HepG2 (cell line): ENCODE measurements at regions not wholly inside any gene's neighbourhood (a gene's known extent, or its start where the extent isn't known, plus 50 kb on each side); places are given as distances from the start of the nearest gene placed in this dataset.

Experiments
- ATAC-seq: fragments of 200-7000 bp; cut with Tn5 transposase; 3 replicates; pipeline ENCODE4 v1.9.1; 2020; ENCODE audit warnings: mild to moderate bottlenecking, moderate library complexity
- BruUV-seq: library from RNA; stranded (reverse); fragments of 400-500 nt; replicated peaks from 2 replicates; lab custom pipeline; 2021; lab: Mats Ljungman, UMichigan
- CTCF ChIA-PET: fragments of 300-600 bp; formaldehyde crosslinking; extraction: SDS; loops from one replicate; lab custom pipeline; 2021; ENCODE audit warnings: low total read pairs, inconsistent platforms, low intra/inter-chr PET ratio; lab: Yijun Ruan, JAX
- POLR2A ChIA-PET: fragments of 350-600 bp; sonication (Branson Sonifier 250); formaldehyde crosslinking; loops from one replicate; lab custom pipeline; 2020; ENCODE audit warnings: antibody characterized with exemption, inconsistent platforms; lab: Yijun Ruan, JAX
- DNase-seq: peaks from one replicate; pipeline ENCODE4 v3.0.0-alpha.2; 2015; ENCODE audit warnings: low spot score
- FAIRE-seq: peaks from 3 replicates; lab custom pipeline; 2011; peaks lifted over from hg19 to GRCh38; lab: Jason Lieb, UNC
- H2AFZ ChIP-seq: one replicate; pipeline ENCODE4 v1.6.1; 2011; ENCODE audit warnings: low read length, inconsistent platforms
- H3K27ac ChIP-seq: fragments of 300-600 bp; 3 replicates; pipeline ENCODE4 v1.8.0; 2011; ENCODE audit warnings: mixed run types, mild to moderate bottlenecking, mixed read lengths, low read length, inconsistent platforms; ENCODE audit not compliant: insufficient read depth; ENCODE audit errors: extremely low read length
- H3K27me3 ChIP-seq, 2 experiments: fragments of 200-600 bp in 1 of 2; 2 replicates in 1 of 2; 3 replicates in 1 of 2; pipeline versions ENCODE4 v1.6.0 to v1.8.0; 2011; ENCODE audit warnings: low read length in 2 of 2, mild to moderate bottlenecking in 2 of 2, moderate library complexity in 2 of 2, inconsistent platforms in 1 of 2; ENCODE audit not compliant: insufficient read depth in 2 of 2, control insufficient read depth in 1 of 2
- H3K36me3 ChIP-seq, 2 experiments: fragments of 200-600 bp in 1 of 2; replicated peaks in 1 of 2; 2 replicates in 1 of 2; 3 replicates in 1 of 2; pipeline versions ENCODE4 v1.5.1 to v1.8.0; 2011; ENCODE audit warnings: low read length in 2 of 2, inconsistent platforms in 1 of 2; ENCODE audit not compliant: insufficient read depth in 2 of 2, control insufficient read depth in 1 of 2
- H3K4me1 ChIP-seq: 2 replicates; pipeline ENCODE4 v1.5.1; 2012; ENCODE audit warnings: low read length, inconsistent platforms; ENCODE audit not compliant: insufficient read depth
- H3K4me2 ChIP-seq: 2 replicates; pipeline ENCODE4 v1.6.0; 2011; ENCODE audit warnings: low read depth, low read length, inconsistent platforms
- H3K4me3 ChIP-seq, 3 experiments: fragments of 200-600 bp in 1 of 3; sonication (generic), shearing (Covaris generic) in 1 of 3; replicated peaks in 1 of 3; 2 replicates each; pipeline ENCODE4 v1.5.1; 2011 to 2016; ENCODE audit warnings: low read length in 3 of 3, inconsistent platforms in 2 of 3, low read depth in 2 of 3, mild to moderate bottlenecking in 2 of 3, control low read depth in 1 of 3, mixed read lengths in 1 of 3; ENCODE audit not compliant: insufficient read depth in 1 of 3
- H3K79me2 ChIP-seq: one replicate; pipeline ENCODE4 v1.6.1; 2011; ENCODE audit warnings: low read length, inconsistent platforms; ENCODE audit not compliant: insufficient read depth
- H3K9ac ChIP-seq: 2 replicates; pipeline ENCODE4 v1.6.0; 2011; ENCODE audit warnings: mild to moderate bottlenecking, low read depth, low read length, inconsistent platforms; ENCODE audit not compliant: insufficient read depth
- H3K9me3 ChIP-seq: 2 replicates; pipeline ENCODE4 v1.5.1; 2012; ENCODE audit warnings: mild to moderate bottlenecking, low read length
- H4K20me1 ChIP-seq: 2 replicates; pipeline ENCODE4 v1.6.0; 2011; ENCODE audit warnings: inconsistent platforms, mild to moderate bottlenecking, low read length, moderate library complexity; ENCODE audit not compliant: insufficient read depth
- ERF ChIP-seq: IDR thresholded peaks from 2 replicates; pipeline ENCODE4 v1.6.1; 2018; ENCODE audit warnings: missing biosample characterization, missing genetic modification reagents
- FOXO1 ChIP-seq: sonication (generic); formaldehyde crosslinking; IDR thresholded peaks from 2 replicates; pipeline ENCODE4 v1.4.0; 2020; ENCODE audit warnings: missing genetic modification reagents
- HNF4A ChIP-seq: sonication (generic); formaldehyde crosslinking; IDR thresholded peaks from 2 replicates; pipeline ENCODE4 v1.4.0; 2020; ENCODE audit warnings: missing genetic modification reagents
- JUND ChIP-seq: sonication (generic); formaldehyde crosslinking; IDR thresholded peaks from 2 replicates; pipeline ENCODE4 v1.8.0; 2022; ENCODE audit warnings: mild to moderate bottlenecking, missing genetic modification reagents
- PRPF4 ChIP-seq: fragments of 200-400 bp; formaldehyde crosslinking; IDR thresholded peaks from 2 replicates; pipeline ENCODE4 v1.6.1; 2016; ENCODE audit warnings: low read length, low read depth; ENCODE audit not compliant: poor library complexity, severe bottlenecking
- XBP1 ChIP-seq: sonication (generic); formaldehyde crosslinking; IDR thresholded peaks from 2 replicates; pipeline ENCODE4 v1.5.0; 2020; ENCODE audit warnings: missing genetic modification reagents
- ZNF317 ChIP-seq: sonication (generic); formaldehyde crosslinking; IDR thresholded peaks from 2 replicates; pipeline ENCODE4 v1.5.0; 2020; ENCODE audit warnings: mild to moderate bottlenecking, missing genetic modification reagents
- ZNF777 ChIP-seq: sonication (generic); formaldehyde crosslinking; IDR thresholded peaks from 2 replicates; pipeline ENCODE4 v1.4.0; 2020; ENCODE audit warnings: missing genetic modification reagents
- WGBS: methylation state at CpG from one replicate; pipeline ENCODE4 v1.1.6; 2017; ENCODE audit warnings: low lambda C conversion rate; 5-methylcytosine and 5-hydroxymethylcytosine counted together
- in situ Hi-C: cut with HindIII; loops from 2 replicates; pipeline ENCODE4 v1.10.0; 2017; ENCODE audit warnings: low pct_unique_long_range_greater_than_20kb; ENCODE audit not compliant: extremely low pct_ligation_motif_present
- intact Hi-C: fragments of 100-400 bp; cut with micrococcal nuclease; formaldehyde crosslinking; loops from one replicate; pipeline ENCODE4 v1.10.0; 2022; ENCODE audit not compliant: unreplicated experiment
- TF ChIP-seq, protein P1 (sequence below): sonication (generic); formaldehyde crosslinking; IDR thresholded peaks from 2 replicates; pipeline ENCODE4 v1.5.0; 2020; ENCODE audit warnings: mild to moderate bottlenecking, low read depth, missing genetic modification reagents, borderline replicate concordance
- TF ChIP-seq, protein P2 (sequence below): sonication (generic); formaldehyde crosslinking; IDR thresholded peaks from 2 replicates; pipeline ENCODE4 v1.8.1; 2022; ENCODE audit warnings: low read depth, mild to moderate bottlenecking, missing genetic modification reagents
- TF ChIP-seq, protein P3 (sequence below): sonication (generic); formaldehyde crosslinking; IDR thresholded peaks from 2 replicates; pipeline ENCODE4 v1.5.1; 2020; ENCODE audit warnings: mild to moderate bottlenecking, missing genetic modification reagents, moderate library complexity

DNA sequence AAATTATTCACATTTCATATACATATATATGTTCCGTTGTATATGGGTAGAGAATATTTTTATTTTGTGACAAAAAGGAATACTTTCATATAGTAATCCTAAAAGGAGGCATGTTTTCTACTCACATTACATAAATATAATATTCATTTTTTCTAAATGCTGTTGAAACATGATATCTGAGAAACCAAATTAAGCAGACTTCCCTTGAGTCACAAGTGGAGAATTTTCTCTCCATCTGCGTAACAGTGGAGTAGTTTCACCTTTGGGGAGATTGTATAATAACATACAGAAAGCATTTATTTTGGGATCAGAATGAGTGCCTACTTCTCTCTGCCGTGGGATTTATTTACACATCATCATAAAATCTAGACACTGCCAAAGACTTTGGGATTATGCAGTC, 849.8 kb downstream of the NSUN3 start:
- H3K4me1 ChIP-seq, result no peaks in the 10 kb centered on the region
- no peak for DNase-seq
- BruUV-seq, result no TSS peak
- FAIRE-seq, result no peak
- no peak overlapping the region for H3K27ac ChIP-seq
- H2AFZ ChIP-seq, result no peak overlapping the region
- no peak overlapping the region for H3K4me2 ChIP-seq
- no peak overlapping the region for H3K4me3 ChIP-seq
- no peaks in the 10 kb centered on the region for H3K9me3 ChIP-seq
- ATAC-seq, result no peak
- ChIA-PET POLR2A (no interaction called here), CTCF (no interaction called here)
- in situ Hi-C loops (no loop called here), intact Hi-C loops (no loop called here)
- WGBS, result 38% methylated on average over 3 of the region's 3 CpGs
- no peak overlapping the region for H3K9ac ChIP-seq
- no peaks in the 10 kb centered on the region for H3K27me3 ChIP-seq
- no peaks in the 10 kb centered on the region for H3K79me2 ChIP-seq
- no peaks in the 10 kb centered on the region for H3K36me3 ChIP-seq
- no peak for TF ChIP-seq HNF4A (CRISPR knock-in tag)
- TF ChIP-seq, protein P1, sequence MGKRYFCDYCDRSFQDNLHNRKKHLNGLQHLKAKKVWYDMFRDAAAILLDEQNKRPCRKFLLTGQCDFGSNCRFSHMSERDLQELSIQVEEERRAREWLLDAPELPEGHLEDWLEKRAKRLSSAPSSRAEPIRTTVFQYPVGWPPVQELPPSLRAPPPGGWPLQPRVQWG (CRISPR knock-in tag), result no peak
- H4K20me1 ChIP-seq, result no peaks in the 10 kb centered on the region

DNA sequence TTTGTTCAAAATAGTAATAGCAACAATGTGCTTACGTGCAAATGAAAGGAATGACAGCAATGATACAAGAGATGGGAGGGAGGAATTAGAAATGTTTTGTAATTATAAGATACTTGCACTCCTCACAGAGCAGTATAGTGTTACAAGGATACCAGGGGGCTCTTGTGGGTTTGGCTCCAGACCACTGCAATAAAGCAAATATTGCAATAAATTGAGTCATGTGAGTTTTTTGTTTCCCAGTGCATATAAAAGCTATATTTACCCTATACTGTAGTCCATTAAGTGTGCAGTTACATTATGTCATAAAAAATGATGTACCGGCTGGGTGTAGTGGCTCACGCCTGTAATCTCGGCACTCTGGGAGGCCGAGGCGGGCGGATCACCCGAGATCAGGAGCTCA, 864.3 kb downstream of the NSUN3 start:
- Histone ChIP-seq H3K9ac (no peak overlapping the region), H2AFZ (no peak overlapping the region), H3K4me3 (no peak overlapping the region), H3K79me2 (no peaks in the 10 kb centered on the region), H3K27me3 (no peaks in the 10 kb centered on the region), H4K20me1 (no peaks in the 10 kb centered on the region), H3K36me3 (no peaks in the 10 kb centered on the region), H3K9me3 (no peaks in the 10 kb centered on the region), H3K4me1 (no peaks in the 10 kb centered on the region), H3K4me2 (no peak overlapping the region), H3K27ac (no peak overlapping the region)
- DNase-seq, result no peak
- no peak for ATAC-seq
- intact Hi-C loops (no loop called here), in situ Hi-C loops (no loop called here)
- ChIA-PET POLR2A (no interaction called here), CTCF (no interaction called here)
- FAIRE-seq, result no peak
- no TSS peak for BruUV-seq
- 43% methylated on average over 8 of the region's 8 CpGs for WGBS
- TF ChIP-seq ZNF317 (CRISPR knock-in tag) (no peak), ERF (CRISPR knock-in tag) (no peak), FOXO1 (CRISPR knock-in tag) (no peak), XBP1 (CRISPR knock-in tag) (no peak), PRPF4 (no peak), ZNF777 (CRISPR knock-in tag) (no peak), JUND (CRISPR knock-in tag) (no peak)
- TF ChIP-seq, protein P2, sequence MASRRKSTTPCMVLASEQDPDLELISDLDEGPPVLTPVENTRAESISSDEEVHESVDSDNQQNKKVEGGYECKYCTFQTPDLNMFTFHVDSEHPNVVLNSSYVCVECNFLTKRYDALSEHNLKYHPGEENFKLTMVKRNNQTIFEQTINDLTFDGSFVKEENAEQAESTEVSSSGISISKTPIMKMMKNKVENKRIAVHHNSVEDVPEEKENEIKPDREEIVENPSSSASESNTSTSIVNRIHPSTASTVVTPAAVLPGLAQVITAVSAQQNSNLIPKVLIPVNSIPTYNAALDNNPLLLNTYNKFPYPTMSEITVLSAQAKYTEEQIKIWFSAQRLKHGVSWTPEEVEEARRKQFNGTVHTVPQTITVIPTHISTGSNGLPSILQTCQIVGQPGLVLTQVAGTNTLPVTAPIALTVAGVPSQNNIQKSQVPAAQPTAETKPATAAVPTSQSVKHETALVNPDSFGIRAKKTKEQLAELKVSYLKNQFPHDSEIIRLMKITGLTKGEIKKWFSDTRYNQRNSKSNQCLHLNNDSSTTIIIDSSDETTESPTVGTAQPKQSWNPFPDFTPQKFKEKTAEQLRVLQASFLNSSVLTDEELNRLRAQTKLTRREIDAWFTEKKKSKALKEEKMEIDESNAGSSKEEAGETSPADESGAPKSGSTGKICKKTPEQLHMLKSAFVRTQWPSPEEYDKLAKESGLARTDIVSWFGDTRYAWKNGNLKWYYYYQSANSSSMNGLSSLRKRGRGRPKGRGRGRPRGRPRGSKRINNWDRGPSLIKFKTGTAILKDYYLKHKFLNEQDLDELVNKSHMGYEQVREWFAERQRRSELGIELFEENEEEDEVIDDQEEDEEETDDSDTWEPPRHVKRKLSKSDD, result no peak
- TF ChIP-seq, protein P3, sequence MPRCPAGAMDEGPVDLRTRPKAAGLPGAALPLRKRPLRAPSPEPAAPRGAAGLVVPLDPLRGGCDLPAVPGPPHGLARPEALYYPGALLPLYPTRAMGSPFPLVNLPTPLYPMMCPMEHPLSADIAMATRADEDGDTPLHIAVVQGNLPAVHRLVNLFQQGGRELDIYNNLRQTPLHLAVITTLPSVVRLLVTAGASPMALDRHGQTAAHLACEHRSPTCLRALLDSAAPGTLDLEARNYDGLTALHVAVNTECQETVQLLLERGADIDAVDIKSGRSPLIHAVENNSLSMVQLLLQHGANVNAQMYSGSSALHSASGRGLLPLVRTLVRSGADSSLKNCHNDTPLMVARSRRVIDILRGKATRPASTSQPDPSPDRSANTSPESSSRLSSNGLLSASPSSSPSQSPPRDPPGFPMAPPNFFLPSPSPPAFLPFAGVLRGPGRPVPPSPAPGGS (CRISPR knock-in tag), result no peak
